HCT116 (cell line): ENCODE measurements at regions not wholly inside any gene's neighbourhood (a gene's known extent, or its start where the extent isn't known, plus 50 kb on each side); places are given as distances from the start of the nearest gene placed in this dataset.

ENCODE experiments used
- ATAC-seq: fragments of 200-7000 bp; cut with Tn5 transposase; 2 replicates; pipeline ENCODE4 v1.9.1; 2020; ENCODE audit warnings: mild to moderate bottlenecking, moderate library complexity
- BruUV-seq: library from RNA; stranded (reverse); fragments of 400-500 nt; replicated peaks from 2 replicates; lab custom pipeline; 2021; lab: Mats Ljungman, UMichigan
- CTCF ChIA-PET: fragments of 300-600 bp; sonication (Branson Sonifier 250); formaldehyde crosslinking; loops from one replicate; lab custom pipeline; 2021; ENCODE audit warnings: antibody characterized with exemption; lab: Charles Lee
- POLR2A ChIA-PET: fragments of 300-600, 350-600 bp; sonication (Branson Sonifier 250); formaldehyde crosslinking; loops from one replicate; lab custom pipeline; 2021; ENCODE audit warnings: antibody characterized with exemption; lab: Charles Lee
- RAD21 ChIA-PET, 2 experiments: fragments of 300-600 bp; sonication (Branson Sonifier 250); formaldehyde crosslinking; loops; one replicate each; lab custom pipeline; 2023; ENCODE audit warnings: low total read pairs in 2 of 2; ENCODE audit not compliant: uncharacterized antibody in 2 of 2, unreplicated experiment in 2 of 2, low non-redundant PET in 1 of 2; lab: Charles Lee
- DNase-seq: peaks from one replicate; pipeline ENCODE4 v3.0.0-alpha.2; 2010; ENCODE audit warnings: low read depth, low spot score
- H2AFZ ChIP-seq: fragments of 200-600 bp; shearing (Covaris generic), sonication (generic); 2 replicates; pipeline ENCODE4 v1.6.1; 2017; ENCODE audit warnings: low read depth, mixed run types, mixed read lengths, antibody characterized with exemption, low read length; ENCODE audit not compliant: poor library complexity, severe bottlenecking
- H3K27ac ChIP-seq: 2 replicates; pipeline ENCODE4 v1.5.1; 2012; ENCODE audit warnings: low read depth, low read length
- H3K27me3 ChIP-seq: fragments of 200-600 bp; sonication (generic); 2 replicates; pipeline ENCODE4 v1.6.1; 2016; ENCODE audit warnings: mixed run types, low read length, mixed read lengths; ENCODE audit not compliant: insufficient read depth
- H3K36me3 ChIP-seq, 2 experiments: fragments of 200-500 bp in 1 of 2; fragments of 200-600 bp in 1 of 2; sonication (Bioruptor generic) in 1 of 2; sonication (generic) in 1 of 2; 2 replicates each; pipeline versions ENCODE4 v1.5.1 to v1.6.1; 2014 to 2016; ENCODE audit warnings: low read length in 2 of 2, inconsistent platforms in 1 of 2, mixed read lengths in 1 of 2, mixed run types in 1 of 2; ENCODE audit not compliant: insufficient read depth in 2 of 2, control insufficient read depth in 1 of 2
- H3K4me1 ChIP-seq, 2 experiments: fragments of 200-600 bp in 1 of 2; sonication (generic) in 1 of 2; 2 replicates each; pipeline versions ENCODE4 v1.5.1 to v1.6.1; 2012 to 2017; ENCODE audit warnings: low read length in 2 of 2, inconsistent platforms in 1 of 2, mild to moderate bottlenecking in 1 of 2, mixed read lengths in 1 of 2, mixed run types in 1 of 2, moderate library complexity in 1 of 2; ENCODE audit not compliant: insufficient read depth in 2 of 2, control insufficient read depth in 1 of 2
- H3K4me2 ChIP-seq: fragments of 200-600 bp; sonication (generic); 2 replicates; pipeline ENCODE4 v1.6.1; 2017; ENCODE audit warnings: mixed run types, low read length, mixed read lengths
- H3K4me3 ChIP-seq, 2 experiments: fragments of 200-600 bp in 1 of 2; sonication (generic) in 1 of 2; replicated peaks in 1 of 2; 2 replicates each; pipeline ENCODE4 v1.5.1; 2011 to 2016; ENCODE audit warnings: low read length in 2 of 2, control low read depth in 1 of 2, low read depth in 1 of 2, mild to moderate bottlenecking in 1 of 2, mixed read lengths in 1 of 2, mixed run types in 1 of 2
- H3K79me2 ChIP-seq: fragments of 200-600 bp; sonication (generic); 2 replicates; pipeline ENCODE4 v1.6.1; 2017; ENCODE audit warnings: mild to moderate bottlenecking, mixed run types, low read length, moderate library complexity, mixed read lengths; ENCODE audit not compliant: insufficient read depth
- H3K9ac ChIP-seq: fragments of 200-600 bp; sonication (generic); 2 replicates; pipeline ENCODE4 v1.6.1; 2016; ENCODE audit warnings: low read length, mixed read lengths
- H3K9me2 ChIP-seq: fragments of 200-600 bp; sonication (generic), shearing (Covaris generic); 2 replicates; pipeline ENCODE4 v1.6.1; 2017; ENCODE audit warnings: mixed run types, mild to moderate bottlenecking, moderate library complexity; ENCODE audit not compliant: insufficient read depth
- H3K9me3 ChIP-seq, 2 experiments: fragments of 200-500 bp in 1 of 2; fragments of 200-600 bp in 1 of 2; sonication (Bioruptor generic) in 1 of 2; sonication (generic) in 1 of 2; 2 replicates each; pipeline ENCODE4 v1.6.1; 2014 to 2017; ENCODE audit warnings: low read length in 2 of 2, mixed read lengths in 2 of 2, inconsistent platforms in 1 of 2, low read depth in 1 of 2, mild to moderate bottlenecking in 1 of 2, mixed run types in 1 of 2, moderate library complexity in 1 of 2; ENCODE audit not compliant: control insufficient read depth in 1 of 2, insufficient read depth in 1 of 2
- H4K20me1 ChIP-seq: fragments of 200-600 bp; sonication (generic), shearing (Covaris generic); 2 replicates; pipeline ENCODE4 v1.6.1; 2017; ENCODE audit warnings: mixed run types, mild to moderate bottlenecking, moderate library complexity; ENCODE audit not compliant: insufficient read depth
- ATF3 ChIP-seq: IDR thresholded peaks from 2 replicates; pipeline ENCODE4 v1.6.1; 2012
- CEBPB ChIP-seq: IDR thresholded peaks from 2 replicates; pipeline ENCODE4 v1.6.1; 2012; ENCODE audit warnings: low read depth
- EGR1 ChIP-seq: IDR thresholded peaks from 2 replicates; pipeline ENCODE4 v1.6.1; 2012; ENCODE audit warnings: low read depth
- ELF1 ChIP-seq: IDR thresholded peaks from 2 replicates; pipeline ENCODE4 v1.6.1; 2012; ENCODE audit warnings: low read depth, borderline replicate concordance
- EZH2 ChIP-seq: fragments of 200-600 bp; sonication (generic); IDR thresholded peaks from 2 replicates; pipeline ENCODE4 v1.6.1; 2017; ENCODE audit warnings: antibody characterized with exemption, mixed run types
- EZH2phosphoT487 ChIP-seq: fragments of 200-600 bp; IDR thresholded peaks from 2 replicates; pipeline ENCODE4 v1.6.1; 2018; ENCODE audit warnings: antibody characterized with exemption, borderline replicate concordance
- POLR2A ChIP-seq: IDR thresholded peaks from 2 replicates; pipeline ENCODE4 v1.7.0; 2011; ENCODE audit warnings: borderline replicate concordance; ENCODE audit not compliant: insufficient read depth, insufficient read length; ENCODE audit errors: extremely low read depth
- POLR2AphosphoS5 ChIP-seq: IDR thresholded peaks from 2 replicates; pipeline ENCODE4 v1.6.1; 2011; ENCODE audit warnings: mild to moderate bottlenecking, low read depth, low read length, moderate library complexity
- RAD21 ChIP-seq: IDR thresholded peaks from 2 replicates; pipeline ENCODE4 v1.6.1; 2012; ENCODE audit warnings: low read depth, mild to moderate bottlenecking
- SIN3A ChIP-seq: IDR thresholded peaks from 2 replicates; pipeline ENCODE4 v1.6.1; 2012; ENCODE audit warnings: low read depth
- SP1 ChIP-seq: IDR thresholded peaks from 2 replicates; pipeline ENCODE4 v1.6.1; 2012; ENCODE audit warnings: low read depth
- TCF7L2 ChIP-seq: IDR thresholded peaks from 2 replicates; pipeline ENCODE4 v1.7.0; 2011; ENCODE audit warnings: borderline replicate concordance, inconsistent platforms; ENCODE audit not compliant: insufficient read depth, insufficient read length; ENCODE audit errors: extremely low read depth
- YY1 ChIP-seq: IDR thresholded peaks from 2 replicates; pipeline ENCODE4 v1.6.1; 2011; ENCODE audit warnings: low read length, low read depth, moderate library complexity, mild to moderate bottlenecking; ENCODE audit not compliant: insufficient replicate concordance; ENCODE audit errors: extremely low read depth
- ZBTB33 ChIP-seq: IDR thresholded peaks from 2 replicates; pipeline ENCODE4 v1.6.1; 2011; ENCODE audit warnings: mild to moderate bottlenecking, low read length, moderate library complexity; ENCODE audit not compliant: insufficient replicate concordance; ENCODE audit errors: extremely low read depth
- ZNF274 ChIP-seq: fragments of 200-500 bp; sonication (Bioruptor generic); IDR thresholded peaks from 2 replicates; pipeline ENCODE4 v1.6.1; 2014; ENCODE audit warnings: mild to moderate bottlenecking, low read depth, low read length, inconsistent platforms
- intact Hi-C: fragments of 100-400 bp; cut with micrococcal nuclease; formaldehyde crosslinking; loops from 2 replicates; pipeline ENCODE4 v1.10.0; 2022
- TF ChIP-seq, protein P1 (sequence below): IDR thresholded peaks from 2 replicates; pipeline ENCODE4 v1.6.1; 2012
- TF ChIP-seq, protein P2 (sequence below), 3 experiments: fragments of 200-600 bp in 1 of 3; sonication (generic) in 1 of 3; IDR thresholded peaks in 2 of 3; conservative IDR thresholded peaks in 1 of 3; 2 replicates each; pipeline ENCODE4 v1.5.1; 2012 to 2017; ENCODE audit warnings: low read depth in 2 of 3, low read length in 2 of 3, antibody characterized with exemption in 1 of 3, borderline replicate concordance in 1 of 3, control low read depth in 1 of 3, mild to moderate bottlenecking in 1 of 3, mixed read lengths in 1 of 3, mixed run types in 1 of 3, moderate library complexity in 1 of 3; ENCODE audit not compliant: insufficient read depth in 1 of 3

DNA sequence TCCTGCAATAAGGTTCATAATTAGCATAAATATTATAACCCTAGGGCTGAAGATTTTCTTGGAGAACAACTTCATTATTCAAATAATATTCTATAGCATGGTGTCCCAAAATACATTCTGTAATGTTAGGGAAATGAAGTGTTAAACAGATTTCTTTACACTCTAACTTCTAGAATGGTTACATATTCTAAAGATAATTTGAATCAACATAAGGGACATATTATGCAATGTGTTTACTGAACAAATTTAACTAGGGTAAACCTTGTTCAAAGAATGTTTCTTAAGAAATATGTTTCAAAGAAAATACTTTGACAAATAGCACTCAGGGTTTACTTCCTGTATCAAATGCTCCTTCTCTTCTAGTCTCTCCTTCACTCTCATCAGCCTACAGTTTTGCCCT, 281.6 kb downstream of the SLC6A15 start:
- ATAC-seq (no peak), DNase-seq (no peak)
- H2AFZ ChIP-seq = no peak overlapping the region
- no peaks in the 10 kb centered on the region for H3K9me3 ChIP-seq
- TF ChIP-seq EZH2 (no peak), CEBPB (no peak), EGR1 (no peak), YY1 (no peak)
- BruUV-seq = no TSS peak
- H3K27me3 ChIP-seq = no peaks in the 10 kb centered on the region
- no peak overlapping the region for H3K4me3 ChIP-seq
- H4K20me1 ChIP-seq = no peaks in the 10 kb centered on the region
- no peak overlapping the region for H3K4me2 ChIP-seq
- H3K4me1 ChIP-seq = no peaks in the 10 kb centered on the region
- RAD21 ChIA-PET = no interaction called here
- POLR2A ChIA-PET = no interaction called here
- no peaks in the 10 kb centered on the region; the same call in 1 of the 2 replicates for H3K9me2 ChIP-seq
- CTCF ChIA-PET = no interaction called here
- H3K79me2 ChIP-seq = no peaks in the 10 kb centered on the region
- no peaks in the 10 kb centered on the region for H3K36me3 ChIP-seq
- no peak overlapping the region for H3K27ac ChIP-seq
- intact Hi-C loops = no loop called here
- no peak overlapping the region for H3K9ac ChIP-seq

DNA sequence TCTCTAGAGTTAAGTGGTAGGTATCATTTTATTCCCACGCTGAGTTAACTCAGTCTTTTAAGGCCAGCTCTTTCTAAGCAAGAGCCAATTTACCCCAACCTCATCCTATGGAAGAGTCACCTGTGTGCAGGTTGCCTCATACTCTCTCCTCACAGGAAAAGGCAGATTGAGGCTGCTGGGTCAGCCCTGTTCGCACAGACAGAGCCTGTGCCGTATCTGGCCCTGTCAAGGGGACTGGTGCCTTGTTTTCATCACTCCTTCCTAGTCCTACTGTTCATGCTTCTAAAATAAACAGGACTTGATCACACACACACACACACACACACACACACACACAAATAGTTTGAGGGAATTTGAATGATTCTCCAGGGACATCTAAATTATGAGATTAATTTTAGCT, 285.0 kb downstream of the SLC6A15 start:
- RAD21 ChIA-PET = no interaction called here
- CTCF ChIA-PET = no interaction called here
- Histone ChIP-seq H3K4me2 (no peak overlapping the region), H3K79me2 (no peaks in the 10 kb centered on the region), H3K9me2 (no peaks in the 10 kb centered on the region; the same call in 1 of the 2 replicates), H3K36me3 (no peaks in the 10 kb centered on the region), H3K4me3 (no peak overlapping the region), H4K20me1 (no peaks in the 10 kb centered on the region), H3K4me1 (no peaks in the 10 kb centered on the region), H3K27me3 (no peaks in the 10 kb centered on the region), H3K9ac (no peak overlapping the region), H2AFZ (no peak overlapping the region), H3K27ac (no peak overlapping the region), H3K9me3 (no peaks in the 10 kb centered on the region)
- ATAC-seq = no peak
- intact Hi-C loops = no loop called here
- POLR2A ChIA-PET = no interaction called here
- no TSS peak for BruUV-seq
- DNase-seq = no peak
- TF ChIP-seq YY1 (no peak), EGR1 (no peak), ZNF274 (no peak), POLR2A (no peak), RAD21 (no peak), ELF1 (no peak), TCF7L2 (no peak), ZBTB33 (no peak), SP1 (no peak), SIN3A (no peak), POLR2AphosphoS5 (no peak), EZH2phosphoT487 (no peak), CEBPB (no peak), ATF3 (no peak)
- TF ChIP-seq, protein P1, sequence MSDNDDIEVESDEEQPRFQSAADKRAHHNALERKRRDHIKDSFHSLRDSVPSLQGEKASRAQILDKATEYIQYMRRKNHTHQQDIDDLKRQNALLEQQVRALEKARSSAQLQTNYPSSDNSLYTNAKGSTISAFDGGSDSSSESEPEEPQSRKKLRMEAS = no peak
- TF ChIP-seq, protein P2, sequence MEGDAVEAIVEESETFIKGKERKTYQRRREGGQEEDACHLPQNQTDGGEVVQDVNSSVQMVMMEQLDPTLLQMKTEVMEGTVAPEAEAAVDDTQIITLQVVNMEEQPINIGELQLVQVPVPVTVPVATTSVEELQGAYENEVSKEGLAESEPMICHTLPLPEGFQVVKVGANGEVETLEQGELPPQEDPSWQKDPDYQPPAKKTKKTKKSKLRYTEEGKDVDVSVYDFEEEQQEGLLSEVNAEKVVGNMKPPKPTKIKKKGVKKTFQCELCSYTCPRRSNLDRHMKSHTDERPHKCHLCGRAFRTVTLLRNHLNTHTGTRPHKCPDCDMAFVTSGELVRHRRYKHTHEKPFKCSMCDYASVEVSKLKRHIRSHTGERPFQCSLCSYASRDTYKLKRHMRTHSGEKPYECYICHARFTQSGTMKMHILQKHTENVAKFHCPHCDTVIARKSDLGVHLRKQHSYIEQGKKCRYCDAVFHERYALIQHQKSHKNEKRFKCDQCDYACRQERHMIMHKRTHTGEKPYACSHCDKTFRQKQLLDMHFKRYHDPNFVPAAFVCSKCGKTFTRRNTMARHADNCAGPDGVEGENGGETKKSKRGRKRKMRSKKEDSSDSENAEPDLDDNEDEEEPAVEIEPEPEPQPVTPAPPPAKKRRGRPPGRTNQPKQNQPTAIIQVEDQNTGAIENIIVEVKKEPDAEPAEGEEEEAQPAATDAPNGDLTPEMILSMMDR (IDR thresholded peaks at IDR 0.05 in 2 of 3, conservative IDR thresholded peaks at IDR 0.05 in 1 of 3; ENCODE audit: borderline replicate concordance in 1 of 3, insufficient read depth in 1 of 3, low read depth in 2 of 3, low read length in 2 of 3) = no peak
